IMR-90 (cell line): ENCODE measurements at regions not wholly inside any gene's neighbourhood (a gene's known extent, or its start where the extent isn't known, plus 50 kb on each side); places are given as distances from the start of the nearest gene placed in this dataset.

Experiments used
- ATAC-seq: fragments of 200-7000 bp; cut with Tn5 transposase; 2 replicates; pipeline ENCODE4 v1.9.1; 2020; ENCODE audit warnings: low read depth, mild to moderate bottlenecking, moderate library complexity
- BruUV-seq: library from RNA; stranded (reverse); fragments of 400-500 nt; replicated peaks from 2 replicates; lab custom pipeline; 2021; lab: Mats Ljungman, UMichigan
- CTCF ChIA-PET: fragments of 300-600 bp; formaldehyde crosslinking; extraction: SDS; loops from one replicate; lab custom pipeline; 2021; ENCODE audit warnings: antibody characterized with exemption; lab: Yijun Ruan, JAX
- POLR2A ChIA-PET: fragments of 300-600 bp; sonication (Branson Sonifier 250); formaldehyde crosslinking; loops from one replicate; lab custom pipeline; 2022; ENCODE audit warnings: antibody characterized with exemption; ENCODE audit not compliant: unreplicated experiment; lab: Charles Lee
- DNase-seq: peaks from one replicate; pipeline ENCODE4 v3.0.0; 2013
- H2AFZ ChIP-seq: replicated peaks from 2 replicates; pipeline ENCODE3; 2013; ENCODE audit warnings: low read length, mild to moderate bottlenecking; ENCODE audit not compliant: poor library complexity
- H2AK5ac ChIP-seq: 2 replicates; pipeline ENCODE4 v1.6.1; 2013; ENCODE audit warnings: low read depth, low read length, inconsistent platforms
- H2AK9ac ChIP-seq: replicated peaks from 2 replicates; pipeline ENCODE3; 2013; ENCODE audit warnings: mild to moderate bottlenecking, low read depth, low read length, moderate library complexity; ENCODE audit not compliant: poor library complexity
- H2BK120ac ChIP-seq: 2 replicates; pipeline ENCODE4 v1.6.1; 2013; ENCODE audit warnings: low read depth, low read length, inconsistent platforms
- H2BK15ac ChIP-seq: 3 replicates; pipeline ENCODE4 v1.6.1; 2013; ENCODE audit warnings: low read depth, low read length, inconsistent platforms
- H2BK20ac ChIP-seq: 2 replicates; pipeline ENCODE4 v1.6.1; 2013; ENCODE audit warnings: low read depth, mild to moderate bottlenecking, inconsistent platforms, low read length, moderate library complexity
- H2BK5ac ChIP-seq: 2 replicates; pipeline ENCODE4 v1.6.1; 2013; ENCODE audit warnings: mild to moderate bottlenecking, low read depth, low read length, inconsistent platforms; ENCODE audit not compliant: poor library complexity, severe bottlenecking
- H3K14ac ChIP-seq: replicated peaks from 2 replicates; pipeline ENCODE4 v1.6.1; 2013; ENCODE audit warnings: low read depth, low read length, inconsistent platforms
- H3K18ac ChIP-seq: 2 replicates; pipeline ENCODE4 v1.6.1; 2013; ENCODE audit warnings: low read depth, low read length, control low read depth
- H3K23ac ChIP-seq: 2 replicates; pipeline ENCODE4 v1.6.1; 2013; ENCODE audit warnings: low read depth, low read length, inconsistent platforms
- H3K27ac ChIP-seq: 2 replicates; pipeline ENCODE4 v1.5.1; 2013; ENCODE audit warnings: mild to moderate bottlenecking, control low read depth, low read length; ENCODE audit not compliant: insufficient read depth
- H3K27me3 ChIP-seq: 2 replicates; pipeline ENCODE4 v1.6.1; 2013; ENCODE audit warnings: low read length; ENCODE audit not compliant: control insufficient read depth, insufficient read depth
- H3K36me3 ChIP-seq: 2 replicates; pipeline ENCODE4 v1.6.1; 2013; ENCODE audit warnings: low read length, mixed read lengths; ENCODE audit not compliant: control insufficient read depth, insufficient read depth
- H3K4ac ChIP-seq: 2 replicates; pipeline ENCODE4 v1.6.1; 2013; ENCODE audit warnings: low read depth, low read length, inconsistent platforms
- H3K4me1 ChIP-seq: 2 replicates; pipeline ENCODE4 v1.6.1; 2013; ENCODE audit warnings: low read length, mixed read lengths; ENCODE audit not compliant: control insufficient read depth, insufficient read depth
- H3K4me2 ChIP-seq: 2 replicates; pipeline ENCODE4 v1.6.1; 2013; ENCODE audit warnings: low read depth, mild to moderate bottlenecking, control low read depth, low read length, moderate library complexity
- H3K4me3 ChIP-seq: 2 replicates; pipeline ENCODE4 v1.5.1; 2013; ENCODE audit warnings: low read depth, mild to moderate bottlenecking, control low read depth, low read length, moderate library complexity; ENCODE audit not compliant: insufficient read depth
- H3K56ac ChIP-seq: 2 replicates; pipeline ENCODE4 v1.6.1; 2013; ENCODE audit warnings: low read length, inconsistent platforms; ENCODE audit not compliant: insufficient read depth; ENCODE audit errors: extremely low read depth
- H3K79me1 ChIP-seq, 2 experiments: 2 replicates each; pipeline ENCODE4 v1.6.1; 2013; ENCODE audit warnings: low read length in 2 of 2, inconsistent platforms in 1 of 2, low read depth in 1 of 2
- H3K9ac ChIP-seq: 2 replicates; pipeline ENCODE4 v1.6.1; 2013; ENCODE audit warnings: low read depth, low read length, control low read depth
- H3K9me1 ChIP-seq: 2 replicates; pipeline ENCODE4 v1.6.1; 2013; ENCODE audit warnings: low read length, inconsistent platforms; ENCODE audit not compliant: insufficient read depth
- H3K9me3 ChIP-seq: 2 replicates; pipeline ENCODE4 v1.6.1; 2013; ENCODE audit warnings: low read length; ENCODE audit not compliant: control insufficient read depth, insufficient read depth
- H4K20me1 ChIP-seq: 2 replicates; pipeline ENCODE4 v1.6.1; 2013; ENCODE audit warnings: low read length, inconsistent platforms; ENCODE audit not compliant: insufficient read depth
- H4K5ac ChIP-seq: 2 replicates; pipeline ENCODE4 v1.6.1; 2013; ENCODE audit warnings: mild to moderate bottlenecking, low read depth, low read length, control low read depth
- H4K8ac ChIP-seq, 2 experiments: 2 replicates each; pipeline ENCODE4 v1.6.1; 2013; ENCODE audit warnings: low read depth in 2 of 2, low read length in 2 of 2, control low read depth in 1 of 2, inconsistent platforms in 1 of 2
- H4K91ac ChIP-seq: 2 replicates; pipeline ENCODE4 v1.6.1; 2013; ENCODE audit warnings: low read depth, low read length, inconsistent platforms; ENCODE audit not compliant: insufficient read depth
- BHLHE40 ChIP-seq: fragments of 150-350 bp; IDR thresholded peaks from 2 replicates; pipeline ENCODE4 v1.6.1; 2016; ENCODE audit warnings: mild to moderate bottlenecking, low read depth, low read length
- CEBPB ChIP-seq: IDR thresholded peaks from 2 replicates; pipeline ENCODE4 v1.6.1; 2012; ENCODE audit warnings: low read depth, low read length, improper control_type of control experiment
- CTCF ChIP-seq: conservative IDR thresholded peaks from 2 replicates; pipeline ENCODE4 v1.5.1; 2012; ENCODE audit warnings: mild to moderate bottlenecking, low read depth, low read length, improper control_type of control experiment
- MAFK ChIP-seq: IDR thresholded peaks from 2 replicates; pipeline ENCODE4 v1.6.1; 2012; ENCODE audit warnings: low read depth, low read length, improper control_type of control experiment
- MAZ ChIP-seq: IDR thresholded peaks from 2 replicates; pipeline ENCODE4 v1.6.1; 2012; ENCODE audit warnings: low read depth, mild to moderate bottlenecking, low read length, improper control_type of control experiment, moderate library complexity, borderline replicate concordance
- MXI1 ChIP-seq: IDR thresholded peaks from 2 replicates; pipeline ENCODE4 v1.6.1; 2012; ENCODE audit warnings: low read depth, mild to moderate bottlenecking, low read length, moderate library complexity, borderline replicate concordance
- NFE2L2 ChIP-seq: fragments of 150-350 bp; IDR thresholded peaks from 2 replicates; pipeline ENCODE4 v1.6.1; 2016; ENCODE audit warnings: low read depth, mild to moderate bottlenecking, low read length
- SMC3 ChIP-seq: fragments of 150-350 bp; IDR thresholded peaks from 2 replicates; pipeline ENCODE4 v1.6.1; 2016; ENCODE audit warnings: low read depth, mild to moderate bottlenecking, antibody characterized with exemption, low read length, moderate library complexity
- WGBS, 2 experiments: methylation state at CpG; one replicate each; pipeline versions ENCODE4 v1.1.5 to v1.1.7; 2013; ENCODE audit warnings: missing lambda C conversion rate in 2 of 2; ENCODE audit not compliant: insufficient read length in 1 of 2; ENCODE audit errors: extremely low coverage in 2 of 2; 5-methylcytosine and 5-hydroxymethylcytosine counted together
- dilution Hi-C: fragments of 300-500 bp; cut with HindIII; formaldehyde crosslinking; loops from one replicate; pipeline ENCODE4 v1.14.3; 2018; ENCODE audit warnings: low sequenced_read_pairs; ENCODE audit not compliant: unreplicated experiment
- in situ Hi-C: fragments of 300-500 bp; cut with MboI; formaldehyde crosslinking; loops from 3 replicates; pipeline ENCODE4 v1.14.3; 2019; ENCODE audit warnings: low sequenced_read_pairs, inconsistent platforms, mixed read lengths
- intact Hi-C: fragments of 100-400 bp; cut with micrococcal nuclease; formaldehyde crosslinking; loops from 2 replicates; pipeline ENCODE4 v1.10.0; 2022

GRCh38 chr12:115388139-115388538, 704.2 kb upstream of the TBX3 start:
- CTCF ChIA-PET: no interaction called here
- in situ Hi-C loops: no loop called here
- ATAC-seq: no peak

More at GRCh38 chr12:115388139-115388538, 704.2 kb upstream of the TBX3 start:
- dilution Hi-C loops (no loop called here), intact Hi-C loops (no loop called here)
- DNase-seq: no peak
- H2AFZ ChIP-seq: no peak overlapping the region
- no peak overlapping the region for H2AK5ac ChIP-seq
- H2BK5ac ChIP-seq: no peak overlapping the region
- no peaks in the 10 kb centered on the region for H3K36me3 ChIP-seq
- WGBS, 2 experiments: no CpG with 5 or more reads among the region's 6 CpGs
- H3K4me3 ChIP-seq: no peak overlapping the region
- H4K8ac ChIP-seq: no peak overlapping the region
- H3K27ac ChIP-seq: no peak overlapping the region
- no peak overlapping the region for H4K5ac ChIP-seq
- H2BK120ac ChIP-seq: no peak overlapping the region
- H3K23ac ChIP-seq: no peak overlapping the region
- peaks cover 5% of the 10 kb centered on the region; the same call in 1 of the 2 replicates for H3K9me1 ChIP-seq
- H2BK20ac ChIP-seq: no peak overlapping the region
- no peak overlapping the region for H3K14ac ChIP-seq
- POLR2A ChIA-PET: no interaction called here
- no peaks in the 10 kb centered on the region for H3K9me3 ChIP-seq
- no peak overlapping the region for H3K9ac ChIP-seq
- H3K4ac ChIP-seq: no peak overlapping the region
- TF ChIP-seq MXI1 (no peak), MAFK (no peak), MAZ (no peak), SMC3 (no peak), CEBPB (no peak), NFE2L2 (no peak), BHLHE40 (no peak), CTCF (no peak)
- 0 out of 2 replicates have a peak, but pooled peaks cover 1% of the 10 kb centered on the region for H3K4me1 ChIP-seq
- H3K79me1 ChIP-seq: no peaks in the 10 kb centered on the region
- H4K91ac ChIP-seq: no peak overlapping the region
- H3K4me2 ChIP-seq: no peak overlapping the region
- H4K20me1 ChIP-seq: no peaks in the 10 kb centered on the region
- H2BK15ac ChIP-seq: no peak overlapping the region
- no TSS peak for BruUV-seq
- H2AK9ac ChIP-seq: no peak overlapping the region
- no peak overlapping the region for H3K56ac ChIP-seq
- H3K27me3 ChIP-seq: no peaks in the 10 kb centered on the region
- no peak overlapping the region for H3K18ac ChIP-seq
